Fibroblast of villous mesenchyme (primary cell): ENCODE measurements at regions not wholly inside any gene's neighbourhood (a gene's known extent, or its start where the extent isn't known, plus 50 kb on each side); places are given as distances from the start of the nearest gene placed in this dataset.

Source experiments
- DNase-seq: peaks from one replicate; pipeline ENCODE4 v3.0.0-alpha.2; 2010; ENCODE audit warnings: low read depth
- H3K4me3 ChIP-seq: 2 replicates; pipeline ENCODE4 v1.5.1; 2011; ENCODE audit warnings: low read depth, mild to moderate bottlenecking, low read length
- TF ChIP-seq, protein P1 (sequence below): IDR thresholded peaks from 2 replicates; pipeline ENCODE4 v1.5.1; 2012; ENCODE audit warnings: low read depth, mild to moderate bottlenecking, low read length; ENCODE audit not compliant: insufficient read depth

DNA sequence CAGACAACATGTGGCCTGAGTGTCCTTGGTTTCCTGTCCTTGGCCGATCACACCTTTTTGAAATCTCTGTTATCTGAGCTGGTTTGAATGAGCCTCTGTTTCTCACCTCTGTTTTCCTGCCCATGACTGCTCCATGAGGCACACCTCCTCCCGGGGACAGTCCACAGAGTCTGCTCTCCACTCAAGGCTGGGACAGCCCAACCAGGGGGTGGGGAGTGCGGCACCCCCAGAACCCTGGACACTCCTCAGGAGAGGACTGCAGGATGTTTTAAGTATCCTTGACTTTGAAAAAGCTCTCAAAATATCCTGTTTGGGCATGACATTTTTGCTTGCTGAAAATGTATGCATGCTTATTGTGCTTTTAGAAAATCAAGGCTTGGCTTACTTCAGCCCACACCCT lies 333.0 kb upstream of the N4BP1 start:
- TF ChIP-seq, protein P1, sequence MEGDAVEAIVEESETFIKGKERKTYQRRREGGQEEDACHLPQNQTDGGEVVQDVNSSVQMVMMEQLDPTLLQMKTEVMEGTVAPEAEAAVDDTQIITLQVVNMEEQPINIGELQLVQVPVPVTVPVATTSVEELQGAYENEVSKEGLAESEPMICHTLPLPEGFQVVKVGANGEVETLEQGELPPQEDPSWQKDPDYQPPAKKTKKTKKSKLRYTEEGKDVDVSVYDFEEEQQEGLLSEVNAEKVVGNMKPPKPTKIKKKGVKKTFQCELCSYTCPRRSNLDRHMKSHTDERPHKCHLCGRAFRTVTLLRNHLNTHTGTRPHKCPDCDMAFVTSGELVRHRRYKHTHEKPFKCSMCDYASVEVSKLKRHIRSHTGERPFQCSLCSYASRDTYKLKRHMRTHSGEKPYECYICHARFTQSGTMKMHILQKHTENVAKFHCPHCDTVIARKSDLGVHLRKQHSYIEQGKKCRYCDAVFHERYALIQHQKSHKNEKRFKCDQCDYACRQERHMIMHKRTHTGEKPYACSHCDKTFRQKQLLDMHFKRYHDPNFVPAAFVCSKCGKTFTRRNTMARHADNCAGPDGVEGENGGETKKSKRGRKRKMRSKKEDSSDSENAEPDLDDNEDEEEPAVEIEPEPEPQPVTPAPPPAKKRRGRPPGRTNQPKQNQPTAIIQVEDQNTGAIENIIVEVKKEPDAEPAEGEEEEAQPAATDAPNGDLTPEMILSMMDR, result no peak
- no peak for DNase-seq
- H3K4me3 ChIP-seq, result no peak overlapping the region

DNA sequence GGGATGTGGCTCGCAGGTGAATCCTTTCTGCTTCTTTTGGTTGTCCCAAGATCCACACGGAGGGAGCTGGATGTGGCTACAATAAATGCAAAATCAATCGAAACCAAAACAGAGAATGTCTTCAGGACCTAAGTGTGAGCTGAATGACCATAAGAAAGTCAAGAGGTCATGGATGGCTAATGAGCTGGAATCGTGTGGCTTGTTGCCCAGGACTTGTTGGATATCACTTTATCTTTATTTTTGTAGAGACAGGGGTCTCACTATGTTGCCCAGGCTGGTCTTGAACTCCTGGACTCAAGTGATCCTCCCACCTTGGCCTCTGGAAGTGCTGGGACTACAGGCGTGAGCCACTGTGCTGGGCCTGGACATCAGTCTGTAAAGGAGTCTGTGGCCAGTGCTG lies 326.8 kb upstream of the N4BP1 start:
- no peak for DNase-seq
- H3K4me3 ChIP-seq, result no peak overlapping the region
- TF ChIP-seq, protein P1, result no peak

DNA sequence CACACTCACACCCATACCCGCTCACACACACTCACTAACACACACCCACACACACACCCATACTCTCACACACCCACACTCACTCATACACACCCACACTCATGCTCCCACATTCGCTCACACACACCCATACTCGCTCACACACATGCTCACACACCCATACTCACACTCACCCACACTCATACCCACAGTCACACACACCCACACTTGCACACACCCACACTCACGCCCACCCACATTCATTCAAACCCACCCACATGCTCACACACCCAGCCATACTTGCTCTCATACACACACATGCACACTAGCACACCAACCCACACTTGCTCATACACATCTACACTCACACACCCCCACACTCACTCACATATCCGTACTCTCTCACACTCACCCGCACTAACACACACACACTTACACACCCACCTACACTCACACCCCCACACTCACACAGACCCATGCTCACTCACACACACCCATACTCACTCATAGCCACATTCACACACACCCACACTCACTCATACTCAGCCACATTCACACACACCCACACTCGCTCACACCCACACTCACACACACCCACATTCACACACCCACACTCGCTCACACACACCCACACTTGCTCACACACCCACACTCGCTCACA lies 322.4 kb upstream of the N4BP1 start:
- TF ChIP-seq, protein P1, result no peak
- DNase-seq, result no peak
- H3K4me3 ChIP-seq, result no peak overlapping the region

DNA sequence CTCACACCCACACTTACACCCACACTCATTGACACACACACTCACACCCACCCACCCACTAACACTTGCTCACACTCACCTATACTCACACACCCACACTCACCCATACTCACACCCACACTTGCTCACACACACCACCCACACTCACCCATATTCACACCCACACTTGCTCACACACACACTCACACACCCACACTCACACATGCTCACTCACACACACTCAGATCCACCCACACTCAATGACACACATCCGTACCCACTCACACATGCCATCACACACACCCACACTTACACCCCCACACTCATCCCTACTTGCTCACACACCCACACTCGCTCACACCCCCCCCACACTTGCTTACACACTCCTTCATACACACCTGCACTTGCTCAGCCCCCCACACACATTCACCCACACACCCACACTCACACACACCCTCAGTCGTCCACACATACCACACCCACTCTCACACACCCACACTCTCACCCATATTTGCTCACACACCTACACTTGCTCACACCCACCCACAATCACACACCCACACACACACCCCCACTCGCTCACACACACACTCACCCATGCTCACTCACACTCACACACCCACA lies 321.1 kb upstream of the N4BP1 start:
- no peak for DNase-seq
- H3K4me3 ChIP-seq, result no peak overlapping the region
- TF ChIP-seq, protein P1, result no peak

DNA sequence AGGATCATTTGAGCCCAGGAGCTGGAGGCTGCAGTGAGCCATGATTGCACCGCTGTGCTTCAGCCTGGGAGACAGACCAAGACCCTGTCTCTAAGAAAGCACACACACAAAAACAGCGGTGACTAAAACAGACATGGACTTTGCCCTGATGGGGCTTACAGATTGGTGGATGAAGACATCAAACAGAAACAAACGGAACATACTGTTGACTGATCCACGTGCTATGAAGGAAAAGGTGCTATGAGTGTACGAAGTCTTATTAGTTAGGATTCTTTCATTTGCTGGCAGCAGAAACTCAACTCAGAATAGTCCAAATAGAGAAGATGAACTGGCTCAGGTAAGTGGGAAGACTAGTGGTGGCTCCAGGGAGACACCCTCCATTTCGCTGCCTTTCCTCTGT lies 309.8 kb upstream of the N4BP1 start:
- DNase-seq, result no peak
- H3K4me3 ChIP-seq, result no peak overlapping the region
- TF ChIP-seq, protein P1, result no peak

DNA sequence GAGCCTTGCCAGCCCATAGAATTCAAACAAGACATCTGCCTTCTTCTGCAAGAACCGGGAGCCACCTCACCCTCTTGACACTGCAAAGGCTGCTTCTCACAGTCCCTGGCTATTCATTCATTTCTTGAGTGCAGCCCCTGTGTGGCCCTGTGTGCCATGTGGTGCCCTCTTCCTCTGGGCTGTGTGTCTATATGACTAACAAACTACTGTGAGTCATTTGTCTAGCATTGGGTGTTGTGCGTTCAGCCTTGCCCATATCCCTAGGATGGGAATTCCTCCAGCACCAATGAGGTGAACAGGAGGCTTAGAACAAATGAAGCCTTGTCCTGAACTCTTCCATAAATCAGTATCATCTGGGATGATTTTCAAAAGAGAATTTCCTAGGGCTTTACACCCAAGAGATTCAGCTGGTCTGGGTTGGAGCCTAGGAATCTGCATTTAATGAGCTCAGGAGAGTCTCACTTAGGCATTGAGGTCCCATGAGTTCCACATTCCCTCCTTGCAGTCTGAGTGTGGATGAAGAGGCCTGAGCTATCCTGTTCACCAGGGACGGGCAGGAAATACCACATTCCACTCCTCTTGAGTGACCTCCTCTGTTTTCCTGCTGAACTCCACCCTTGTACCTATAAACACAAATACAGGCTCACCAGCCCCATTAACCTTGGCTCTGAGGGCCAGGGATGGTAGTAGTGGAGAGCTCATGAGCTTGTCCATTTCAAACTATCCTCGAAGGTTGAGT lies 308.7 kb upstream of the N4BP1 start:
- DNase-seq, result no peak
- TF ChIP-seq, protein P1, result no peak
- H3K4me3 ChIP-seq, result no peak overlapping the region
